ENCODE measurements at regions not wholly inside any gene's neighbourhood (a gene's known extent, or its start where the extent isn't known, plus 50 kb on each side); places are given as distances from the start of the nearest gene placed in this dataset.

DNA sequence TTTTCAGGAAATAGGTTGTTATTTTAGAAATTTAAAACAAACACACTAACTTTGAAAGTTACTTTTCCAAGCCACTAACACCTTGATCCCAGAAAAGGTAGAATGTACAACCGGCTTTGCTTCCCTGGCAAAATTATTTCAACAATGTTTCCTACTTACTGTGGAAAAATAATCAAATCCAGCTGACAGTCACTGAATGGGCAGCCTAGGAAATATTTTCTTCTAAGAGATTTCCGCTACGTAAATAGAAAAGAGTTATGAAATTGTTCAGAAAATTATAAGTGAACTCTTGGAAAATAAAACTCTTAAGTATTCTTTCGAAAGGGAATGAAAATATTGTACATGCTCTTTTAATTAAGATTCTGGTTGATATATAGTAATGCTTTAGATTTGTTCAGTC lies 195.7 kb downstream of the GASK1B start:
- Histone ChIP-seq H3K27ac (ENCODE audit: low read depth in 1 of 2, low read length in 2 of 2) (no peak overlapping the region), H3K36me3 (ENCODE audit: control insufficient read depth in 4 of 4, insufficient read depth in 3 of 4, low read depth in 1 of 4, low read length in 3 of 4) (no peaks in the 10 kb centered on the region), H3K4me1 (ENCODE audit: control insufficient read depth in 4 of 4, insufficient read depth in 4 of 4, low read length in 3 of 4) (peaks cover 0 to 2% (median 0%) of the 10 kb centered on the region in 4 donors), H3K9me3 (ENCODE audit: control insufficient read depth in 4 of 4, low read length in 3 of 4) (no peaks in the 10 kb centered on the region), H3K4me3 (ENCODE audit: low read depth in 1 of 3, low read length in 3 of 3) (no peak overlapping the region), H3K27me3 (ENCODE audit: control insufficient read depth in 4 of 4, insufficient read depth in 4 of 4, low read length in 3 of 4) (no peaks in the 10 kb centered on the region), H3K9ac (ENCODE audit: low read depth in 1 of 2, low read length in 2 of 2) (no peak overlapping the region)
- DNase-seq (ENCODE audit: low spot score), result no peak
- TF ChIP-seq FOXA1 (IDR thresholded peaks at IDR 0.05), result no peak
- TF ChIP-seq EGR1 (IDR thresholded peaks at IDR 0.05; ENCODE audit: low read depth in 2 of 2), result no peak
- no peak for TF ChIP-seq HNF4G (IDR thresholded peaks at IDR 0.05)
- TF ChIP-seq, protein P1, sequence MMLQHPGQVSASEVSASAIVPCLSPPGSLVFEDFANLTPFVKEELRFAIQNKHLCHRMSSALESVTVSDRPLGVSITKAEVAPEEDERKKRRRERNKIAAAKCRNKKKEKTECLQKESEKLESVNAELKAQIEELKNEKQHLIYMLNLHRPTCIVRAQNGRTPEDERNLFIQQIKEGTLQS (IDR thresholded peaks at IDR 0.05), result no peak
- no peak for TF ChIP-seq FOXA2 (IDR thresholded peaks at IDR 0.05)
- no peak for TF ChIP-seq YY1 (IDR thresholded peaks at IDR 0.05)
- TF ChIP-seq, protein P2, sequence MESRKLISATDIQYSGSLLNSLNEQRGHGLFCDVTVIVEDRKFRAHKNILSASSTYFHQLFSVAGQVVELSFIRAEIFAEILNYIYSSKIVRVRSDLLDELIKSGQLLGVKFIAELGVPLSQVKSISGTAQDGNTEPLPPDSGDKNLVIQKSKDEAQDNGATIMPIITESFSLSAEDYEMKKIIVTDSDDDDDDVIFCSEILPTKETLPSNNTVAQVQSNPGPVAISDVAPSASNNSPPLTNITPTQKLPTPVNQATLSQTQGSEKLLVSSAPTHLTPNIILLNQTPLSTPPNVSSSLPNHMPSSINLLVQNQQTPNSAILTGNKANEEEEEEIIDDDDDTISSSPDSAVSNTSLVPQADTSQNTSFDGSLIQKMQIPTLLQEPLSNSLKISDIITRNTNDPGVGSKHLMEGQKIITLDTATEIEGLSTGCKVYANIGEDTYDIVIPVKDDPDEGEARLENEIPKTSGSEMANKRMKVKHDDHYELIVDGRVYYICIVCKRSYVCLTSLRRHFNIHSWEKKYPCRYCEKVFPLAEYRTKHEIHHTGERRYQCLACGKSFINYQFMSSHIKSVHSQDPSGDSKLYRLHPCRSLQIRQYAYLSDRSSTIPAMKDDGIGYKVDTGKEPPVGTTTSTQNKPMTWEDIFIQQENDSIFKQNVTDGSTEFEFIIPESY (IDR thresholded peaks at IDR 0.05), result no peak
- no peak for TF ChIP-seq TAF1 (conservative IDR thresholded peaks at IDR 0.05)
- TF ChIP-seq, protein P3, sequence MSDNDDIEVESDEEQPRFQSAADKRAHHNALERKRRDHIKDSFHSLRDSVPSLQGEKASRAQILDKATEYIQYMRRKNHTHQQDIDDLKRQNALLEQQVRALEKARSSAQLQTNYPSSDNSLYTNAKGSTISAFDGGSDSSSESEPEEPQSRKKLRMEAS (IDR thresholded peaks at IDR 0.05), result no peak
- TF ChIP-seq GABPA (IDR thresholded peaks at IDR 0.05 in 1 of 2, conservative IDR thresholded peaks at IDR 0.05 in 1 of 2), result no peak
- TF ChIP-seq, protein P4, sequence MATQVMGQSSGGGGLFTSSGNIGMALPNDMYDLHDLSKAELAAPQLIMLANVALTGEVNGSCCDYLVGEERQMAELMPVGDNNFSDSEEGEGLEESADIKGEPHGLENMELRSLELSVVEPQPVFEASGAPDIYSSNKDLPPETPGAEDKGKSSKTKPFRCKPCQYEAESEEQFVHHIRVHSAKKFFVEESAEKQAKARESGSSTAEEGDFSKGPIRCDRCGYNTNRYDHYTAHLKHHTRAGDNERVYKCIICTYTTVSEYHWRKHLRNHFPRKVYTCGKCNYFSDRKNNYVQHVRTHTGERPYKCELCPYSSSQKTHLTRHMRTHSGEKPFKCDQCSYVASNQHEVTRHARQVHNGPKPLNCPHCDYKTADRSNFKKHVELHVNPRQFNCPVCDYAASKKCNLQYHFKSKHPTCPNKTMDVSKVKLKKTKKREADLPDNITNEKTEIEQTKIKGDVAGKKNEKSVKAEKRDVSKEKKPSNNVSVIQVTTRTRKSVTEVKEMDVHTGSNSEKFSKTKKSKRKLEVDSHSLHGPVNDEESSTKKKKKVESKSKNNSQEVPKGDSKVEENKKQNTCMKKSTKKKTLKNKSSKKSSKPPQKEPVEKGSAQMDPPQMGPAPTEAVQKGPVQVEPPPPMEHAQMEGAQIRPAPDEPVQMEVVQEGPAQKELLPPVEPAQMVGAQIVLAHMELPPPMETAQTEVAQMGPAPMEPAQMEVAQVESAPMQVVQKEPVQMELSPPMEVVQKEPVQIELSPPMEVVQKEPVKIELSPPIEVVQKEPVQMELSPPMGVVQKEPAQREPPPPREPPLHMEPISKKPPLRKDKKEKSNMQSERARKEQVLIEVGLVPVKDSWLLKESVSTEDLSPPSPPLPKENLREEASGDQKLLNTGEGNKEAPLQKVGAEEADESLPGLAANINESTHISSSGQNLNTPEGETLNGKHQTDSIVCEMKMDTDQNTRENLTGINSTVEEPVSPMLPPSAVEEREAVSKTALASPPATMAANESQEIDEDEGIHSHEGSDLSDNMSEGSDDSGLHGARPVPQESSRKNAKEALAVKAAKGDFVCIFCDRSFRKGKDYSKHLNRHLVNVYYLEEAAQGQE (IDR thresholded peaks at IDR 0.05), result no peak
- TF ChIP-seq RAD21 (IDR thresholded peaks at IDR 0.05), result no peak
- no peak for TF ChIP-seq SP1 (IDR thresholded peaks at IDR 0.05)
- TF ChIP-seq JUND (IDR thresholded peaks at IDR 0.05), result no peak
- TF ChIP-seq NR2F2 (IDR thresholded peaks at IDR 0.05), result no peak
- 83% methylated on average over 4 of the region's 4 CpGs for WGBS

DNA sequence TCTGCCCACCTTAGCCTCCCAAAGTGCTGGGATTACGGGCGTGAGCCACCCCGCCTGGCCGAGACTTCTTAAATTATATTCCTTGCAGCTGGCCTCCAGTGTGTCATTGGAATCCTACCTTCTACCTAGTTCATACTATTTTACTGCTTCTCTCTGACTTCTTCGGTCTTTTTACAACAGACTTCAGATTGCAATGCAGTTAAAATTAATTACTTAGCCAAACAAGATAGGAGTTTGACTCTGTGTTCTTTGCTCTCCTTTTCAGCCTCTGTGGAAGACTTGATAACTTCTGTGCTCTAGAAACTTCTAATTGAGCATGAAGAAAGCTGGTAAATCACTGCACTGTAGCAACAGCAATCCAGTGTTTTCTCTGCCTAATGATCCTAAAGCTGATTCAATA lies 199.5 kb downstream of the GASK1B start:
- 89% methylated on average over 5 of the region's 5 CpGs for WGBS
- Histone ChIP-seq H3K4me1 (ENCODE audit: control insufficient read depth in 4 of 4, insufficient read depth in 4 of 4, low read length in 3 of 4) (no peaks in the 10 kb centered on the region), H3K9me3 (ENCODE audit: control insufficient read depth in 4 of 4, low read length in 3 of 4) (no peaks in the 10 kb centered on the region), H3K27ac (ENCODE audit: low read depth in 1 of 2, low read length in 2 of 2) (no peak overlapping the region), H3K9ac (ENCODE audit: low read depth in 1 of 2, low read length in 2 of 2) (no peak overlapping the region), H3K4me3 (ENCODE audit: low read depth in 1 of 3, low read length in 3 of 3) (no peak overlapping the region), H3K36me3 (ENCODE audit: control insufficient read depth in 4 of 4, insufficient read depth in 3 of 4, low read depth in 1 of 4, low read length in 3 of 4) (no peaks in the 10 kb centered on the region), H3K27me3 (ENCODE audit: control insufficient read depth in 4 of 4, insufficient read depth in 4 of 4, low read length in 3 of 4) (no peaks in the 10 kb centered on the region)
- DNase-seq (ENCODE audit: low spot score), result no peak
- TF ChIP-seq GABPA (IDR thresholded peaks at IDR 0.05 in 1 of 2, conservative IDR thresholded peaks at IDR 0.05 in 1 of 2) (no peak), RXRA (IDR thresholded peaks at IDR 0.05) (no peak), SP1 (IDR thresholded peaks at IDR 0.05) (no peak), TAF1 (conservative IDR thresholded peaks at IDR 0.05) (no peak), FOXA1 (IDR thresholded peaks at IDR 0.05) (no peak), EGR1 (IDR thresholded peaks at IDR 0.05; ENCODE audit: low read depth in 2 of 2) (no peak), HNF4A (conservative IDR thresholded peaks at IDR 0.05) (no peak), FOXA2 (IDR thresholded peaks at IDR 0.05) (no peak), RAD21 (IDR thresholded peaks at IDR 0.05) (no peak), JUND (IDR thresholded peaks at IDR 0.05) (no peak), NR2F2 (IDR thresholded peaks at IDR 0.05) (no peak), YY1 (IDR thresholded peaks at IDR 0.05) (no peak)
- TF ChIP-seq, protein P3 (IDR thresholded peaks at IDR 0.05), result no peak
- TF ChIP-seq, protein P2 (IDR thresholded peaks at IDR 0.05), result no peak
- TF ChIP-seq, protein P5, sequence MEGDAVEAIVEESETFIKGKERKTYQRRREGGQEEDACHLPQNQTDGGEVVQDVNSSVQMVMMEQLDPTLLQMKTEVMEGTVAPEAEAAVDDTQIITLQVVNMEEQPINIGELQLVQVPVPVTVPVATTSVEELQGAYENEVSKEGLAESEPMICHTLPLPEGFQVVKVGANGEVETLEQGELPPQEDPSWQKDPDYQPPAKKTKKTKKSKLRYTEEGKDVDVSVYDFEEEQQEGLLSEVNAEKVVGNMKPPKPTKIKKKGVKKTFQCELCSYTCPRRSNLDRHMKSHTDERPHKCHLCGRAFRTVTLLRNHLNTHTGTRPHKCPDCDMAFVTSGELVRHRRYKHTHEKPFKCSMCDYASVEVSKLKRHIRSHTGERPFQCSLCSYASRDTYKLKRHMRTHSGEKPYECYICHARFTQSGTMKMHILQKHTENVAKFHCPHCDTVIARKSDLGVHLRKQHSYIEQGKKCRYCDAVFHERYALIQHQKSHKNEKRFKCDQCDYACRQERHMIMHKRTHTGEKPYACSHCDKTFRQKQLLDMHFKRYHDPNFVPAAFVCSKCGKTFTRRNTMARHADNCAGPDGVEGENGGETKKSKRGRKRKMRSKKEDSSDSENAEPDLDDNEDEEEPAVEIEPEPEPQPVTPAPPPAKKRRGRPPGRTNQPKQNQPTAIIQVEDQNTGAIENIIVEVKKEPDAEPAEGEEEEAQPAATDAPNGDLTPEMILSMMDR (IDR thresholded peaks at IDR 0.05; ENCODE audit: low read depth, low read length, missing input control), result no peak
